ENCODE measurements at regions not wholly inside any gene's neighbourhood (a gene's known extent, or its start where the extent isn't known, plus 50 kb on each side); places are given as distances from the start of the nearest gene placed in this dataset.

DNA sequence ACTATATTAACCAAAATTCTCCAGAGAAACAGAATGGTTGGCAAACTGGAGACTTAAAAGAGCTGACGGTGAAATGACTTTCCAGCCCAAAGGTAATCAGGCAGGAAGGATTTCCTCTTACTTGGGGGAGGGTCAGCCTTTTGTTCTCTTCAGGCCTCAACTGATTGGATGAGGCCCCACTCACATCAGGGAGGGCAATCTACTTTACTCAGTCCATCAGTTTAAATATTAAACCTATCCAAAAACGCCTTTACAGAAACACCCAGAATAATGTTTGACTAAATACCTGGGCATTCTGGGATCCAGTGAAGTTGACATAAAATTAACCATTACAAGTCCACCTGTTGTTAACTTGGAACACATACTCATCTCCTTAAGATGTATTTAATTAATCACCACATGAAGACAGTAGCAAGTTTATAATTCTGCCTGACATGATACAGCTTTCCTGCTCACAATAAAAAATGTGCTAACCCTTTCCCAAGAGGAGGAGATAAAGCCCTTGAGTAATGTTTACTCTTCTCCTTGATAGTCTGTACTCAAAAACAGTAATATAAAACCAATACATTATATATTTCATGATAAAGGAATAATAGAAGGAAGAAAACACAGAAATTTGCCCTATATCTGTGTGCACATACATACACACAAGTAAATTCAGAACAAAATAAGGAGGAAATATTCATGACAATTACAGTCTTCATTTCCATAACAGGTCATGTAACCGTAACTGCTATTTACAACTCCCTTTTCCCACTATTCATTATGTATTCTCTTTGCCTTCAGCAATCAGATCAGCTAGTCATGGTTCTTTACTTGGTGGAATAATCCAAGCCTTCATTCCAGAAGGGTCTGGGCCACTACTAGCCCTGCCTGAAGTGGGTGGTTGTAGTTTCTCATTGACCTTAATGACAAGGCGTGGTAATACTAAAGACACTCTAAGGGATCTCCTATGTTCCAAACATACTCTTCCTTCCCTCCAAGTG, 107.5 kb upstream of the RUNX1 start:
- Histone ChIP-seq H4K20me1 (ENCODE audit: insufficient read depth, low read length) (no peaks in the 10 kb centered on the region), H3K9me3 (replicated peaks; ENCODE audit: insufficient read depth, low read length) (no peaks in the 10 kb centered on the region), H3K27ac (ENCODE audit: low read length) (no peak overlapping the region), H3K36me3 (replicated peaks; ENCODE audit: insufficient read depth, low read length) (no peaks in the 10 kb centered on the region), H3F3A (ENCODE audit: insufficient read depth, low read length) (no peaks in the 10 kb centered on the region), H3K79me2 (ENCODE audit: low read length) (no peaks in the 10 kb centered on the region), H3K4me1 (ENCODE audit: low read length) (no peaks in the 10 kb centered on the region), H3K9ac (ENCODE audit: low read length) (no peak overlapping the region), H3K27me3 (replicated peaks; ENCODE audit: insufficient read depth, low read length) (no peaks in the 10 kb centered on the region), H2AFZ (ENCODE audit: low read length) (no peak overlapping the region), H3K4me3 (ENCODE audit: low read length) (no peak overlapping the region), H3K9me2 (replicated peaks; ENCODE audit: insufficient read depth, low read length) (no peaks in the 10 kb centered on the region), H3K4me2 (ENCODE audit: low read depth, low read length) (no peak overlapping the region)
- TF ChIP-seq CTCF (IDR thresholded peaks at IDR 0.05; ENCODE audit: low read length) (no peak), EZH2 (optimal IDR thresholded peaks at IDR 0.05; ENCODE audit: low read depth, low read length) (no peak), EZH2phosphoT487 (IDR thresholded peaks at IDR 0.05; ENCODE audit: low read length) (no peak)
- DNase-seq, result no peak

DNA sequence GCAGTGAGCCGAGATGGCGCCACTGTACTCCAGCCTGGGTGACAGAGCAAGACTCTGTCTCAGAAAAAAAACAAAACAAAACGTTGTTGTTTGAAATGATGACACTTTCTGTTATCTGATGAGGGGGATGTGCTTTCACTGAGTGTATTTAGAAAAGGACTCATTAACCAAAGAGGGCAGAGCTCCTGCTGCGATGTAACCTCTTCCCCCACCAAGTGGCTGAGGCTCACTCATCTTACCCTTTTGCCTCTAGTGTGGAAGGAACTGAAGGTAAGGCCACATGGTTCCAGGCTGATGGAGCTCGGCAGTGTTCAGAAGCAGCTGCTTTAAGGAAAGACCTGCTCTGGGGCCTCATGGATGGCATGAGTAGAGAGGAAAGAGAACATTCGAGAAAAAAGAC, 105.7 kb upstream of the RUNX1 start:
- Histone ChIP-seq H3K4me3 (ENCODE audit: low read length) (no peak overlapping the region), H3K9me3 (replicated peaks; ENCODE audit: insufficient read depth, low read length) (no peaks in the 10 kb centered on the region), H3F3A (ENCODE audit: insufficient read depth, low read length) (no peaks in the 10 kb centered on the region), H3K4me2 (ENCODE audit: low read depth, low read length) (no peak overlapping the region), H3K9me2 (replicated peaks; ENCODE audit: insufficient read depth, low read length) (no peaks in the 10 kb centered on the region), H3K27ac (ENCODE audit: low read length) (no peak overlapping the region), H3K36me3 (replicated peaks; ENCODE audit: insufficient read depth, low read length) (no peaks in the 10 kb centered on the region), H3K4me1 (ENCODE audit: low read length) (no peaks in the 10 kb centered on the region), H3K27me3 (replicated peaks; ENCODE audit: insufficient read depth, low read length) (no peaks in the 10 kb centered on the region), H3K79me2 (ENCODE audit: low read length) (no peaks in the 10 kb centered on the region), H2AFZ (ENCODE audit: low read length) (no peak overlapping the region), H3K9ac (ENCODE audit: low read length) (no peak overlapping the region), H4K20me1 (ENCODE audit: insufficient read depth, low read length) (no peaks in the 10 kb centered on the region)
- TF ChIP-seq EZH2phosphoT487 (IDR thresholded peaks at IDR 0.05; ENCODE audit: low read length) (no peak), EZH2 (optimal IDR thresholded peaks at IDR 0.05; ENCODE audit: low read depth, low read length) (no peak), CTCF (IDR thresholded peaks at IDR 0.05; ENCODE audit: low read length) (no peak)
- DNase-seq, result no peak

DNA sequence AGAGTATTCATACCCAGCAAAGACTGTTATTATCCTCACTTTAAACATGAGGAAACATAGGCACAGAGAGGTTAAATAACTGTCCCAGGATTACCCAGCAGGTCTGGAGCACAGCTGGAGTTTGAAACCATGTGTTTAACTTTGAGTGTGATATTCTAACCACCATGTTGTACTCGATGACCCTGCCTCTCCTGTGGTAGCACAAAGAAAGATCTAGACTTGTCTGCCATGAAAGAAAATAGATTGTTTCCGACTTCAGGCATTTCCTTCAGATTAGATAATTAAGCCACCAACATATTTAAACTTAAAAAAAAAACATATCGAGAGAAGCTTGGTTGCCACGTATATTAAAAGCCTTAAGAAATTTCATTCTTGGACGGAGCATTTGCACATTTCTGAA, 104.6 kb upstream of the RUNX1 start:
- Histone ChIP-seq H3K9me3 (replicated peaks; ENCODE audit: insufficient read depth, low read length) (no peaks in the 10 kb centered on the region), H3K36me3 (replicated peaks; ENCODE audit: insufficient read depth, low read length) (no peaks in the 10 kb centered on the region), H2AFZ (ENCODE audit: low read length) (no peak overlapping the region), H4K20me1 (ENCODE audit: insufficient read depth, low read length) (no peaks in the 10 kb centered on the region), H3K4me1 (ENCODE audit: low read length) (no peaks in the 10 kb centered on the region), H3K79me2 (ENCODE audit: low read length) (no peaks in the 10 kb centered on the region), H3F3A (ENCODE audit: insufficient read depth, low read length) (no peaks in the 10 kb centered on the region), H3K4me2 (ENCODE audit: low read depth, low read length) (no peak overlapping the region), H3K27me3 (replicated peaks; ENCODE audit: insufficient read depth, low read length) (no peaks in the 10 kb centered on the region), H3K9me2 (replicated peaks; ENCODE audit: insufficient read depth, low read length) (no peaks in the 10 kb centered on the region), H3K4me3 (ENCODE audit: low read length) (no peak overlapping the region), H3K27ac (ENCODE audit: low read length) (no peak overlapping the region), H3K9ac (ENCODE audit: low read length) (no peak overlapping the region)
- no peak for DNase-seq
- TF ChIP-seq CTCF (IDR thresholded peaks at IDR 0.05; ENCODE audit: low read length), result no peak
- no peak for TF ChIP-seq EZH2 (optimal IDR thresholded peaks at IDR 0.05; ENCODE audit: low read depth, low read length)
- no peak for TF ChIP-seq EZH2phosphoT487 (IDR thresholded peaks at IDR 0.05; ENCODE audit: low read length)
